ENCODE measurements at regions not wholly inside any gene's neighbourhood (a gene's known extent, or its start where the extent isn't known, plus 50 kb on each side); places are given as distances from the start of the nearest gene placed in this dataset.

DNA sequence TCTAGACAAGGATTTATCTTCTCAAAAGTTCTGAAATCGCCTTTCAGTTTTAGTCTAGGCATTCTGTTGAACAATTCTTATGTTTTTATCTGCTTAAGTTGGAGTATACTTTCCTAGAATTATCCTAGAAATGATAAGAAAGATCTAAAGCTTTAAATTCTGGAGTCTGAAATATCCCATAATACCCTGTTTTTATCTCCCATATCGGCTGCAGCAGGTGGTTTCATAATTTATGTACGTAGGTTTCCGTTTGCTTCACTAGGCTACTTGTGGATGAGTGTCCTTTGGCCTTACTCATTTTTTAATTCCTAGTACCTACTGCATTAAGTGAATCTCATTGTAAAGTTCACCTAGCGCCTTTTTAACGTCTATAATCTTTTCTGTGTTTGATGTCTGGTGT, 58.5 kb upstream of the MGAT5 start:
- peaks cover 0 to 17% (median 9%) of the 10 kb centered on the region in 5 donors for H3K36me3 Mint-ChIP-seq
- H3K4me3 ChIP-seq (ENCODE audit: low read length), result no peak overlapping the region
- no peak overlapping the region for H3K27ac ChIP-seq (ENCODE audit: low read depth, low read length)
- H3K27ac Mint-ChIP-seq, result peak overlapping the region in 3 of 9 donors; percentile 7 to 19 (median 8)
- no peaks in the 10 kb centered on the region for H3K27me3 Mint-ChIP-seq
- POLR2A ChIA-PET, result interaction anchor here (1.2 kb wide), 1 partner anchor 14 kb away, joined by 5 read pairs; no protein-coding TSS in a partner anchor
- H3K4me1 ChIP-seq (ENCODE audit: control insufficient read depth in 2 of 2, insufficient read depth in 2 of 2, low read length in 2 of 2), result peaks cover 15 to 16% of the 10 kb centered on the region in 2 donors
- peaks cover 32 to 73% (median 66%) of the 10 kb centered on the region in 7 donors for H3K4me1 Mint-ChIP-seq
- H3K4me3 Mint-ChIP-seq, result no peak overlapping the region
- CTCF ChIA-PET, result no interaction called here
- DNase-seq (no peak), ATAC-seq (no peak)
- H3K36me3 ChIP-seq (ENCODE audit: control insufficient read depth in 2 of 3, insufficient read depth in 3 of 3, low read length in 3 of 3), result no peaks in the 10 kb centered on the region
- intact Hi-C loops (cut with micrococcal nuclease), result no loop called here
- no peaks in the 10 kb centered on the region for H3K9me3 ChIP-seq (ENCODE audit: control insufficient read depth in 2 of 3, low read length in 3 of 3)
- no peaks in the 10 kb centered on the region for H3K27me3 ChIP-seq (ENCODE audit: control insufficient read depth in 2 of 2, insufficient read depth in 2 of 2, low read length in 2 of 2)
- peaks cover 0 to 5% (median 3%) of the 10 kb centered on the region in 11 donors for H3K9me3 Mint-ChIP-seq

DNA sequence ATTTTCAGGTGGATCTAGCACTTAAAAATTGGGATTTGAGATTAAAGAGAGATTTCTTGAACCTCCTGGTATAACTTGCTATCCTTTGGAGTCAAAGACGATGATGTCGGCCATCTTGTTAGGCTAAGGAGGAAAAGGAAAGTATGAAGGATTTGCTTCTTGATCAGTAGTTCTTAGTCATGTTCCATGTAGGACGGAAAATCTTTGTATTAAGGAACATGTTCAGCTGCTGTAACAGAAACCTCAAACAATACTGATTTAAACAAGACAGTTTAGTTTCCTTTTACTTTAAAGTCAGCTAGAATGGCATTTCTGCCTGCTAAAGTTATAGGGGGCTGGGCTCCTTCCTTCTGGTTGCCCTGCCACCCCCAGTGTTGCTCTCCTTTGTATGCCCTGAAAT, 56.4 kb upstream of the MGAT5 start:
- Mint-ChIP-seq H3K9me3 (no peaks in the 10 kb centered on the region), H3K36me3 (peaks cover 0 to 6% (median 0%) of the 10 kb centered on the region in 5 donors), H3K4me1 (peaks cover 35 to 77% (median 65%) of the 10 kb centered on the region in 7 donors), H3K27ac (peak overlapping the region in 8 of 9 donors; percentile 7 to 76 (median 42)), H3K27me3 (no peaks in the 10 kb centered on the region), H3K4me3 (peak overlapping the region in 9 of 10 donors; percentile 10 to 66 (median 46))
- Histone ChIP-seq H3K9me3 (ENCODE audit: control insufficient read depth in 2 of 3, low read length in 3 of 3) (no peaks in the 10 kb centered on the region), H3K36me3 (ENCODE audit: control insufficient read depth in 2 of 3, insufficient read depth in 3 of 3, low read length in 3 of 3) (no peaks in the 10 kb centered on the region), H3K4me3 (ENCODE audit: low read length) (no peak overlapping the region), H3K27me3 (ENCODE audit: control insufficient read depth in 2 of 2, insufficient read depth in 2 of 2, low read length in 2 of 2) (no peaks in the 10 kb centered on the region), H3K27ac (ENCODE audit: low read depth, low read length) (no peak overlapping the region), H3K4me1 (ENCODE audit: control insufficient read depth in 2 of 2, insufficient read depth in 2 of 2, low read length in 2 of 2) (peaks cover 15 to 16% of the 10 kb centered on the region in 2 donors)
- intact Hi-C loops (cut with micrococcal nuclease), result loop anchor here in 1 of 2 donors (2.0 kb wide), 1 partner anchor 17 kb away; no protein-coding TSS in a partner anchor
- DNase-seq, result no peak
- ATAC-seq, result no peak
- CTCF ChIA-PET, result interaction anchor here (0.7 to 2.6 kb wide), 3 partner anchors 10 to 80 kb away, joined by 3 to 10 read pairs (median 4); no protein-coding TSS in a partner anchor
- POLR2A ChIA-PET, result no interaction called here

DNA sequence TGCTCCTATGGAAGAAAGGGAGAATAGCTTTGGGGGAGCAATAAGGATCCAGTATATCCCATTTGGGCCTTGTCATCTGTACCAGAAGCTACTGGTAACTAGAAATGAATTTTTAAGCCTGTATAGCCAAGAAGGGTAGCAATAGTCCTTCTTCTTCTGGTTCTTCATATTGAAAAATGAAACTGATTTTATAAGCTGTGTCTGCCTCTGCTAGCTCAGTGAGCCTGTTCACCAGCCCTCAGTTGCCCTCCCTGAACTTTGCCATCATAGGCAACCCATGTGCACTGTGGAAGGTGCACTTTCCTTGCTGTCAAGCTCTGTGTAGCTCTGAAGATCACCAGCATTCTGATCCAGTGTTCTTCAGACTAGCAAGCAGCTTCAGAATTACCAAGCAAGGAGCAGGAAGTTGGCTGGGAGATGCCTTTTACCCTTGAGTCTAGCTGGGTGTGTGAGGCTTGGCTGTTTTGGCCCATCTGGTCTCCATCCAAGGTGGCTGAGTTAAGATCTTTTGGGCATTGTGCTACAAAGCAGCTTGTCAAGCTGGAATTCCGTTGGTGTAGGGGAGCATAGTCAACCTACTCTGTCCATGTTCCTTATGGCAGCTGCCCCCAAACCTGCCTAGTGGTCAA, 55.8 kb upstream of the MGAT5 start:
- H3K27ac ChIP-seq (ENCODE audit: low read depth, low read length), result no peak overlapping the region
- H3K4me1 Mint-ChIP-seq, result peaks cover 36 to 82% (median 65%) of the 10 kb centered on the region in 7 donors
- no peaks in the 10 kb centered on the region for H3K27me3 ChIP-seq (ENCODE audit: control insufficient read depth in 2 of 2, insufficient read depth in 2 of 2, low read length in 2 of 2)
- DNase-seq (no peak), ATAC-seq (peak; percentile 10)
- no peaks in the 10 kb centered on the region for H3K27me3 Mint-ChIP-seq
- intact Hi-C loops (cut with micrococcal nuclease), result no loop called here
- no peaks in the 10 kb centered on the region for H3K36me3 ChIP-seq (ENCODE audit: control insufficient read depth in 2 of 3, insufficient read depth in 3 of 3, low read length in 3 of 3)
- H3K4me3 ChIP-seq (ENCODE audit: low read length), result no peak overlapping the region
- H3K9me3 ChIP-seq (ENCODE audit: control insufficient read depth in 2 of 3, low read length in 3 of 3), result no peaks in the 10 kb centered on the region
- peak overlapping the region; percentile 38 to 66 (median 52) for H3K4me3 Mint-ChIP-seq
- peak overlapping the region in 7 of 9 donors; percentile 16 to 76 (median 63) for H3K27ac Mint-ChIP-seq
- POLR2A ChIA-PET, result no interaction called here
- H3K36me3 Mint-ChIP-seq, result peaks cover 0 to 6% (median 0%) of the 10 kb centered on the region in 5 donors
- CTCF ChIA-PET, result interaction anchor here (0.6 to 2.6 kb wide), 7 partner anchors 10 to 214 kb away, joined by 3 to 10 read pairs (median 4); no protein-coding TSS in a partner anchor
- peaks cover 15 to 16% of the 10 kb centered on the region in 2 donors for H3K4me1 ChIP-seq (ENCODE audit: control insufficient read depth in 2 of 2, insufficient read depth in 2 of 2, low read length in 2 of 2)
- no peaks in the 10 kb centered on the region for H3K9me3 Mint-ChIP-seq

DNA sequence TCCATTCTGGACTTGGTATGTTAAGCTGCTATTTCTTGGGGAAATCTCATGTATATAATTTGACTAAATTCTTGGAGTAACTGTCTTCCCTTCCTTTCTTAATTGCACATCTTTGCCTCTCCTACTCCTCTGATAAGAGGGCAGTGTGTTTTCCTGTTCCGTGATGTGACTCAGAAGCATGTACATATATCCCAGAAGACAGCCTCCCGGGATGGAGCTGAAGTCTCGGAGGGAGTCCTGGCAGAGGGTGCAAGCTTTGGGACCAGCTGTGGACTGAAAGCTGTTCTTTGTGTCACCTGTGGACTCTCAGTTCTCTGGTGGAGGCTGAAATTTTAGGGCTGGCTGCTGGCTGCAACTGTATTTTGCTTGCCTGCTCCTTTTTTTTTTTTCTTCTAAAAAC, 54.7 kb upstream of the MGAT5 start:
- DNase-seq, result no peak
- Histone ChIP-seq H3K27me3 (ENCODE audit: control insufficient read depth in 2 of 2, insufficient read depth in 2 of 2, low read length in 2 of 2) (no peaks in the 10 kb centered on the region), H3K36me3 (ENCODE audit: control insufficient read depth in 2 of 3, insufficient read depth in 3 of 3, low read length in 3 of 3) (no peaks in the 10 kb centered on the region), H3K4me1 (ENCODE audit: control insufficient read depth in 2 of 2, insufficient read depth in 2 of 2, low read length in 2 of 2) (peaks cover 16 to 17% of the 10 kb centered on the region in 2 donors), H3K4me3 (ENCODE audit: low read length) (no peak overlapping the region), H3K27ac (ENCODE audit: low read depth, low read length) (no peak overlapping the region), H3K9me3 (ENCODE audit: control insufficient read depth in 2 of 3, low read length in 3 of 3) (no peaks in the 10 kb centered on the region)
- peak overlapping the region in 1 of 9 donors; percentile 34 for H3K27ac Mint-ChIP-seq
- no peak for ATAC-seq
- H3K4me3 Mint-ChIP-seq, result no peak overlapping the region
- H3K9me3 Mint-ChIP-seq, result no peaks in the 10 kb centered on the region
- ChIA-PET POLR2A (interaction anchor here (1.2 kb wide), 1 partner anchor 79 kb away, joined by 3 read pairs; no protein-coding TSS in a partner anchor), CTCF (interaction anchor here (0.9 to 2.6 kb wide), 3 partner anchors 9 to 21 kb away, joined by 3 to 10 read pairs (median 7); no protein-coding TSS in a partner anchor)
- H3K27me3 Mint-ChIP-seq, result no peaks in the 10 kb centered on the region
- intact Hi-C loops (cut with micrococcal nuclease), result no loop called here
- peaks cover 32 to 77% (median 60%) of the 10 kb centered on the region in 7 donors for H3K4me1 Mint-ChIP-seq
- H3K36me3 Mint-ChIP-seq, result peaks cover 0 to 2% (median 0%) of the 10 kb centered on the region in 5 donors

DNA sequence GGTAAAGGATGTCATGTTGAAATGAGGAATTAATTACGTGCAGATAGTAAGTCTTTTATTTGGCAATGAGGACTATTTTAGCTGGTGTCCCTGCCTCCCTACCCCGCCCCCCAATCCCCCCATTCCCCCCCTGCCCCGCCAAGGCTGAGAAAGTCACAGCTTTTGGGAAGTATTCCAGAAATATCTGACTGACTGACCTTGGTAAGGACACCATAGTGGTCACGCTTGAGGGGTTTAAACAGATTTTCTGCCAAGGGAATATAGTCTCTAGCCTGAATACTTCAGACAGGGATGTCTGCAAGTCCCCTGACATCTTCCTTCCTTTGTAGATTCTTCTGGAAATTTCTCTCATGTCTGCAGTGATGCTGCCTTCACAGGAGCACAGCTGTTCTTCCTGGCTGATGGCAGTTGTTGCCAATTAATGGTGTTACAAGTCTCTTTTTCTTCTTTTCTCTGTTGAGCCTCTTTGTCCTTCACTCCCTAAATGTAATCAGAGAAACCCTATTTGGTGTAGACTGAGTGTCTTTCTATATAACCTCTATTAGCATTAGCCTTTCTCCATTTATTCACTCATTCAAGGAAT, 53.7 kb upstream of the MGAT5 start:
- Mint-ChIP-seq H3K27ac (peak overlapping the region in 2 of 9 donors; percentile 17 to 86), H3K4me3 (peak overlapping the region in 1 of 10 donors; percentile 24), H3K27me3 (no peaks in the 10 kb centered on the region), H3K36me3 (no peaks in the 10 kb centered on the region), H3K4me1 (peaks cover 28 to 69% (median 51%) of the 10 kb centered on the region in 7 donors), H3K9me3 (no peaks in the 10 kb centered on the region)
- no peaks in the 10 kb centered on the region for H3K9me3 ChIP-seq (ENCODE audit: control insufficient read depth in 2 of 3, low read length in 3 of 3)
- DNase-seq (no peak), ATAC-seq (no peak)
- no peaks in the 10 kb centered on the region for H3K27me3 ChIP-seq (ENCODE audit: control insufficient read depth in 2 of 2, insufficient read depth in 2 of 2, low read length in 2 of 2)
- H3K27ac ChIP-seq (ENCODE audit: low read depth, low read length), result no peak overlapping the region
- no peak overlapping the region for H3K4me3 ChIP-seq (ENCODE audit: low read length)
- H3K4me1 ChIP-seq (ENCODE audit: control insufficient read depth in 2 of 2, insufficient read depth in 2 of 2, low read length in 2 of 2), result peaks cover 20 to 27% of the 10 kb centered on the region in 2 donors
- ChIA-PET POLR2A (no interaction called here), CTCF (interaction anchor here (2.6 kb wide), 2 partner anchors 8 to 19 kb away, joined by 7 to 10 read pairs; no protein-coding TSS in a partner anchor)
- intact Hi-C loops (cut with micrococcal nuclease), result no loop called here
- no peaks in the 10 kb centered on the region for H3K36me3 ChIP-seq (ENCODE audit: control insufficient read depth in 2 of 3, insufficient read depth in 3 of 3, low read length in 3 of 3)

DNA sequence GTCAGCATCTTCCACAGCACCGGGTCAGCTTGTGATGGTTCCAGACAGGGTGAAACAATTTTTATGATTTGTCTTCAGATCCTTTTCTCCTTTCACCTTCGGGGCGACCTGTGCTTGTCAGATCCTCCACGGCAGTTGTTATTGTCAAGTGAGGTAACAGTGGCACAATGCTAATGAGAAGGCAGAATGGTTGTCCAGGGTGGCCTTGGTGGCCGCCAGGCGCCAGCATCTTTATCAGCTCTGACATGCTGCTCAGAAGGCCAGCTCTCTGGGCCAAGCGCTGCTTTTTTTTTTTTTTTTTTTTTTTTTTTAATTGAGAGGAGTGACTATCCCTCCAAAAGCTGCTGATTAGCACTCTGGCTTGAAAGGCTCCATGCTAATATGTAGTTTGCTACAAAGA, 52.3 kb upstream of the MGAT5 start:
- Mint-ChIP-seq H3K4me1 (peaks cover 27 to 56% (median 44%) of the 10 kb centered on the region in 7 donors), H3K9me3 (no peaks in the 10 kb centered on the region), H3K27ac (no peak overlapping the region), H3K36me3 (no peaks in the 10 kb centered on the region), H3K4me3 (no peak overlapping the region), H3K27me3 (no peaks in the 10 kb centered on the region)
- ChIA-PET CTCF (no interaction called here), POLR2A (no interaction called here)
- no peak for DNase-seq
- Histone ChIP-seq H3K36me3 (ENCODE audit: control insufficient read depth in 2 of 3, insufficient read depth in 3 of 3, low read length in 3 of 3) (no peaks in the 10 kb centered on the region), H3K27ac (ENCODE audit: low read depth, low read length) (no peak overlapping the region), H3K9me3 (ENCODE audit: control insufficient read depth in 2 of 3, low read length in 3 of 3) (no peaks in the 10 kb centered on the region), H3K4me1 (ENCODE audit: control insufficient read depth in 2 of 2, insufficient read depth in 2 of 2, low read length in 2 of 2) (peaks cover 26 to 41% of the 10 kb centered on the region in 2 donors), H3K4me3 (ENCODE audit: low read length) (no peak overlapping the region), H3K27me3 (ENCODE audit: control insufficient read depth in 2 of 2, insufficient read depth in 2 of 2, low read length in 2 of 2) (no peaks in the 10 kb centered on the region)
- intact Hi-C loops (cut with micrococcal nuclease), result no loop called here
- ATAC-seq, result no peak
